ENCODE measurements at regions not wholly inside any gene's neighbourhood (a gene's known extent, or its start where the extent isn't known, plus 50 kb on each side); places are given as distances from the start of the nearest gene placed in this dataset.

DNA sequence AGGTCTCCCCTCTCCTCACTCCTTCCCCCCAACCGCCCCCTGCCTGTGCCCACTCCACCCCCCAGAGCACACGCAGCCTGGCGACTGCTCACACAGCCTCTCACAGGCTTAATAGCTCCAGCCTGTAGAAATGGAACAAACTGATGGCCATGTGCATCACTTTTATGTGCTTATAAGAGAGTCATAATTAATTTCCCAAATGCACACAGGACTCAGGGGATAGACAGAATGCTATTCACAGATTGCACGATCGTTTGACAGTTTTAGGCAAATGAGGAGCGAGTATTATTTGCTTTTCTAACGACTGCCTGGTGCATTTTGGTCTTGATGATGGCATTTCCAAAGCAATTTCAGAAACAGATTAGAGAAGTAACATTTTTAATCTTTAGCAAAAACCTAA is 97.7 kb upstream of the VSTM2B start:
- no peak overlapping the region for H3K4me3 ChIP-seq
- TF ChIP-seq, protein P1, sequence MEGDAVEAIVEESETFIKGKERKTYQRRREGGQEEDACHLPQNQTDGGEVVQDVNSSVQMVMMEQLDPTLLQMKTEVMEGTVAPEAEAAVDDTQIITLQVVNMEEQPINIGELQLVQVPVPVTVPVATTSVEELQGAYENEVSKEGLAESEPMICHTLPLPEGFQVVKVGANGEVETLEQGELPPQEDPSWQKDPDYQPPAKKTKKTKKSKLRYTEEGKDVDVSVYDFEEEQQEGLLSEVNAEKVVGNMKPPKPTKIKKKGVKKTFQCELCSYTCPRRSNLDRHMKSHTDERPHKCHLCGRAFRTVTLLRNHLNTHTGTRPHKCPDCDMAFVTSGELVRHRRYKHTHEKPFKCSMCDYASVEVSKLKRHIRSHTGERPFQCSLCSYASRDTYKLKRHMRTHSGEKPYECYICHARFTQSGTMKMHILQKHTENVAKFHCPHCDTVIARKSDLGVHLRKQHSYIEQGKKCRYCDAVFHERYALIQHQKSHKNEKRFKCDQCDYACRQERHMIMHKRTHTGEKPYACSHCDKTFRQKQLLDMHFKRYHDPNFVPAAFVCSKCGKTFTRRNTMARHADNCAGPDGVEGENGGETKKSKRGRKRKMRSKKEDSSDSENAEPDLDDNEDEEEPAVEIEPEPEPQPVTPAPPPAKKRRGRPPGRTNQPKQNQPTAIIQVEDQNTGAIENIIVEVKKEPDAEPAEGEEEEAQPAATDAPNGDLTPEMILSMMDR (IDR thresholded peaks at IDR 0.05) = no peak
- DNase-seq (ENCODE audit: low spot score) = no peak
- H3K27me3 ChIP-seq = no peaks in the 10 kb centered on the region
- no peaks in the 10 kb centered on the region for H3K4me1 ChIP-seq
- H3K27ac ChIP-seq = no peak overlapping the region
- no peaks in the 10 kb centered on the region for H3K9me3 ChIP-seq
- H3K36me3 ChIP-seq = no peaks in the 10 kb centered on the region

DNA sequence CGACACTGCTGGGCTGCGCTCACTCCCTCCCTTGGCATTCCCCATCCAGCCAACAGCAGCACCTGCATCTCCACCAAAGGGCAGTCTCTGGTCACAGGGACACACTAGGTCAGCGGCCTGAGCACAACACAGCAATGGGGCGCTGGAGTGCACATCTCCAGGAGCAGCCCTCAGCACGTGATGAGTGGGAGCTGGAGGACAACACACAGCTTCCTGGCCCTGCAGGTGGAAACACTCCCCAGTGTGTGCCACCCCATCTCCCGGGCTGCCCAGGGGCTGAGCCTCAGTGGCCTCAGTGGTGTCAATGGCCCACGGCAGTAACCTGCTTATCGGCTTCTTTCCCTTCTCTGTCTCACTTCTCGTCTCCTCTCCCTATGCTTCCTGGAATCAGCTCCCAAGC is 96.8 kb upstream of the VSTM2B start:
- Histone ChIP-seq H3K9me3 (no peaks in the 10 kb centered on the region), H3K4me3 (no peak overlapping the region), H3K27me3 (no peaks in the 10 kb centered on the region), H3K4me1 (no peaks in the 10 kb centered on the region), H3K27ac (no peak overlapping the region), H3K36me3 (no peaks in the 10 kb centered on the region)
- no peak for DNase-seq (ENCODE audit: low spot score)
- TF ChIP-seq, protein P1 (IDR thresholded peaks at IDR 0.05) = no peak

DNA sequence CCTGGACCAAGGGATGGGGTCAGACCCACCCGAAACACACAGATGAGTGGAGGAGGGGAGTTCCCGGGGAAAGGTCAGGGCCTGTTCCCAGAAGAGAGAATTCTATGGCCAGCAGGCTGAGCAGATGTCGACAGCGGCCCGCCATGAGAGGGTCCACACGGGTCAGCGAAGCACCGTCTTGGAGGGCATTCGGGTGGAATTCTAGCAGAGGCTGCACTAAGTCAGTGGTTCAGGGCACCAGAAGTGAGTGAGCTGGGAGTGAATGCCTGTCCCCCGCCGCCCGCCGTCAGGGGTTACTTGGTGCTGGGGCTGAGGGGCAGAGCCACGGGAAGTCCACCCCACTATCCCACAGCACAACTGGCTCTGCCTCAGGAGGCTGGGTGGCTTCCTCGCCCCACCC is 96.2 kb upstream of the VSTM2B start:
- no peaks in the 10 kb centered on the region for H3K9me3 ChIP-seq
- no peaks in the 10 kb centered on the region for H3K36me3 ChIP-seq
- H3K4me3 ChIP-seq = no peak overlapping the region
- no peaks in the 10 kb centered on the region for H3K4me1 ChIP-seq
- TF ChIP-seq, protein P1 (IDR thresholded peaks at IDR 0.05) = no peak
- no peak overlapping the region for H3K27ac ChIP-seq
- no peaks in the 10 kb centered on the region for H3K27me3 ChIP-seq
- no peak for DNase-seq (ENCODE audit: low spot score)

DNA sequence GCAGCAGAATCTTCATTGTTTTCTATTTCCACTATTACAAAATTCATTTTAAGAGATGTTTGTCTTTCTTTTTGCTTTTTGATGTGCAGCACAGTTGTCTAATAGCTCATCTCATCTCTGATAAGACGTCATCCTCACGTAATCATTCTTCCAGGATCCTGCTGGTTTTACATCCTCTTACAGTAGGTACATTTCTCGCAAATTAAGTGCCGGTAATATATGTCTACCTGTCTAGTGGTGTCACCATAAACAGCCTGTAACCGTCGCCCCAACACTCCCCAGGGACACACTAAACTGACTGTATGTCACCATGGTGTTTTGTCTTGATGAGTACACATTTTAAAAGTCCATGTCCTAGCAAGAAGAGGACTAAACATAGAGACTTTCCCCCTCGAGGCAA is 94.5 kb upstream of the VSTM2B start:
- no peak for DNase-seq (ENCODE audit: low spot score)
- Histone ChIP-seq H3K36me3 (no peaks in the 10 kb centered on the region), H3K9me3 (no peaks in the 10 kb centered on the region), H3K4me3 (no peak overlapping the region), H3K27ac (no peak overlapping the region), H3K4me1 (no peaks in the 10 kb centered on the region), H3K27me3 (no peaks in the 10 kb centered on the region)
- TF ChIP-seq, protein P1 (IDR thresholded peaks at IDR 0.05) = no peak

DNA sequence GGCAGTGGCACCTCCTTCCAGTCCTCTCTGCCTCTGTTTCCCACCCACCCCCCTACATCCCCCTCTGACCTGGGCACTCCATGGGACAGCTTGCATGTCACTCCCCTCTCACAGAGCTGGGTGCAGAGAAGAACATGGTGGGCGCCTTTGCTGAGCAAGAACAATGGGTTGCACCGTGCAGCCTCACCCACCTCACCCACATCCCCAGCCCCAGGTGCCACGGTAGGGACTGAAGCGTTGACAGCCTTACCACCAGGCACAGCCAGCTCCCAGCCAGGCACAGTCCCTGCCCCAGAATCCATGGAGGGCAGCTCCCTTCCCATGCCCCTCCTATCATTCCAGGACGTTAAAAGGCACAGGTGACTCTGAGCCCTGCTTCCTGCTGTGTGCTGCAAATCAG is 93.1 kb upstream of the VSTM2B start:
- no peak for DNase-seq (ENCODE audit: low spot score)
- H3K27me3 ChIP-seq = no peaks in the 10 kb centered on the region
- no peaks in the 10 kb centered on the region for H3K9me3 ChIP-seq
- TF ChIP-seq, protein P1 (IDR thresholded peaks at IDR 0.05) = no peak
- H3K4me1 ChIP-seq = no peaks in the 10 kb centered on the region
- no peak overlapping the region for H3K4me3 ChIP-seq
- no peak overlapping the region for H3K27ac ChIP-seq
- H3K36me3 ChIP-seq = no peaks in the 10 kb centered on the region

DNA sequence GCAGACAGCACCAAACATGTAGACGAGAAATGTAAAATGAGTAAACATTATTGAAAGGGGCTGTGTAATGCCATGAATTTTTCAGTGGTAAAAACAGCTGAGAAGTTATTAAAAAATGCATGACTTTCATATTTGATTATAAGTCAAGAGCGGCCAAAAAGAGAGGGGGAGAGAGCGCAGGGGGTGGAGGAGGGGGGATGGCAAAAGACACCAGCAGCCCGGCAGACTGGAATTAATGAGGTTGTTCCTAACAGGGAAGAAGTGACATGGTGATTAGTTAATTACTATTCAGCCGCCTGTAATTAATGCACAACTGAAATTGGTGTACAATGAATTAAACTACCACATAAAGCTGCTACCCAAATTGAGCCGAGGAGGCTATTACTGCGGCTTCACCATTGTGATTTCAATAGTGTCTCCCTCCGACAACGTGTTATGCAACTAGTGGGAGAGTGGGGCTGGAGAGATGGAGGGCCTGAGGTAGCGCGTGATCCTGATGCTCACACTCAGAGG is 89.1 kb upstream of the VSTM2B start:
- H3K4me1 ChIP-seq = no peaks in the 10 kb centered on the region
- H3K4me3 ChIP-seq = no peak overlapping the region
- TF ChIP-seq, protein P1 (IDR thresholded peaks at IDR 0.05) = no peak

More for the DNA sequence above, 89.1 kb upstream of the VSTM2B start:
- H3K9me3 ChIP-seq = peaks cover 0 to 3% of the 10 kb centered on the region in 2 donors
- no peaks in the 10 kb centered on the region for H3K27me3 ChIP-seq
- no peak for DNase-seq (ENCODE audit: low spot score)
- H3K27ac ChIP-seq = no peak overlapping the region
- H3K36me3 ChIP-seq = no peaks in the 10 kb centered on the region
